CD14-positive monocyte (primary cell): ENCODE measurements at regions not wholly inside any gene's neighbourhood (a gene's known extent, or its start where the extent isn't known, plus 50 kb on each side); places are given as distances from the start of the nearest gene placed in this dataset.

Experiments used
- DNase-seq, 3 donors: peaks; one replicate each; pipeline ENCODE4 v3.0.0-alpha.2; 2011 to 2022
- H2AFZ ChIP-seq: 2 replicates; pipeline ENCODE4 v1.6.0; 2012; ENCODE audit warnings: mild to moderate bottlenecking, low read depth, low read length, inconsistent platforms; ENCODE audit not compliant: insufficient read depth, poor library complexity, severe bottlenecking
- H3K27ac ChIP-seq, 2 donors: 1 replicate in 1 of 2; 2 replicates in 1 of 2; pipeline ENCODE4 v1.5.1; 2012 to 2013; ENCODE audit warnings: low read length in 2 of 2, control low read depth in 1 of 2, inconsistent platforms in 1 of 2, low read depth in 1 of 2, mild to moderate bottlenecking in 1 of 2
- H3K27me3 ChIP-seq, 2 donors: one replicate each; pipeline versions ENCODE4 v1.6.0 to v1.6.1; 2011 to 2013; ENCODE audit warnings: low read length in 2 of 2; ENCODE audit not compliant: control insufficient read depth in 2 of 2, insufficient read depth in 2 of 2
- H3K36me3 ChIP-seq, 2 donors: replicated peaks in 1 of 2; 1 replicate in 1 of 2; 2 replicates in 1 of 2; pipeline versions ENCODE4 v1.5.1 to v1.6.1; 2012 to 2013; ENCODE audit warnings: low read length in 2 of 2, control low read depth in 1 of 2, inconsistent platforms in 1 of 2, mild to moderate bottlenecking in 1 of 2; ENCODE audit not compliant: insufficient read depth in 2 of 2, control insufficient read depth in 1 of 2
- H3K4me1 ChIP-seq, 2 donors: 1 replicate in 1 of 2; 2 replicates in 1 of 2; pipeline versions ENCODE4 v1.5.1 to v1.6.1; 2012 to 2013; ENCODE audit warnings: low read length in 2 of 2, control low read depth in 1 of 2, inconsistent platforms in 1 of 2, mild to moderate bottlenecking in 1 of 2, moderate library complexity in 1 of 2; ENCODE audit not compliant: insufficient read depth in 2 of 2, control insufficient read depth in 1 of 2
- H3K4me2 ChIP-seq: replicated peaks from 2 replicates; pipeline ENCODE3; 2012; ENCODE audit warnings: low read length, moderate library complexity, mild to moderate bottlenecking; ENCODE audit not compliant: poor library complexity, severe bottlenecking; ENCODE audit errors: extremely low read depth
- H3K4me3 ChIP-seq, 3 experiments: fragments of 200-600 bp in 1 of 3; sonication (generic) in 1 of 3; replicated peaks in 1 of 3; 1 replicate in 2 of 3; 2 replicates in 1 of 3; pipeline ENCODE4 v1.5.1; 2011 to 2013; ENCODE audit warnings: low read length in 3 of 3, mild to moderate bottlenecking in 3 of 3, control low read depth in 2 of 3, low read depth in 2 of 3, inconsistent platforms in 1 of 3, moderate library complexity in 1 of 3
- H3K79me2 ChIP-seq: 2 replicates; pipeline ENCODE4 v1.6.0; 2012; ENCODE audit warnings: mild to moderate bottlenecking, control low read depth, inconsistent platforms, low read length, moderate library complexity; ENCODE audit not compliant: insufficient read depth
- H3K9ac ChIP-seq: 2 replicates; pipeline ENCODE4 v1.6.0; 2017; ENCODE audit warnings: low read length, mild to moderate bottlenecking; ENCODE audit not compliant: insufficient read depth, poor library complexity, severe bottlenecking
- H3K9me3 ChIP-seq, 2 donors: replicated peaks in 1 of 2; 1 replicate in 1 of 2; 2 replicates in 1 of 2; pipeline versions ENCODE4 v1.5.1 to v1.6.1; 2012 to 2013; ENCODE audit warnings: low read length in 2 of 2, control low read depth in 1 of 2; ENCODE audit not compliant: control insufficient read depth in 1 of 2, insufficient read depth in 1 of 2
- H4K20me1 ChIP-seq: 2 replicates; pipeline ENCODE4 v1.6.0; 2012; ENCODE audit warnings: mild to moderate bottlenecking, low read length, control low read depth, moderate library complexity; ENCODE audit not compliant: insufficient read depth
- H3K27ac Mint-ChIP-seq, 7 donors: one replicate each; pipeline ENCODE4 v1.8.0; 2020; ENCODE audit warnings: mild to moderate bottlenecking in 7 of 7, mixed read lengths in 7 of 7, moderate library complexity in 6 of 7, inconsistent platforms in 2 of 7
- H3K27me3 Mint-ChIP-seq, 3 donors: one replicate each; pipeline ENCODE4 v1.8.0; 2021 to 2022; ENCODE audit warnings: low read depth in 3 of 3, mild to moderate bottlenecking in 3 of 3, mixed read lengths in 3 of 3, moderate library complexity in 3 of 3, inconsistent platforms in 1 of 3
- H3K36me3 Mint-ChIP-seq, 2 donors: one replicate each; pipeline ENCODE4 v1.8.0; 2020; ENCODE audit warnings: mixed read lengths in 2 of 2, inconsistent platforms in 1 of 2, mild to moderate bottlenecking in 1 of 2
- H3K4me1 Mint-ChIP-seq: one replicate; pipeline ENCODE4 v1.8.0; 2020; ENCODE audit warnings: mild to moderate bottlenecking, mixed read lengths
- H3K4me3 Mint-ChIP-seq, 2 donors: one replicate each; pipeline ENCODE4 v1.8.0; 2020; ENCODE audit warnings: mild to moderate bottlenecking in 2 of 2, mixed read lengths in 2 of 2, moderate library complexity in 1 of 2
- H3K9me3 Mint-ChIP-seq, 7 donors: one replicate each; pipeline ENCODE4 v1.8.0; 2020 to 2022; ENCODE audit warnings: mixed read lengths in 7 of 7, mild to moderate bottlenecking in 6 of 7, moderate library complexity in 6 of 7, inconsistent platforms in 2 of 7
- CTCF ChIP-seq: fragments of 200-600 bp; IDR thresholded peaks from one replicate; pipeline ENCODE4 v1.8.0; 2022; ENCODE audit warnings: antibody characterized with exemption, mild to moderate bottlenecking
- WGBS: methylation state at CpG from one replicate; pipeline ENCODE4 v1.1.5; 2013; ENCODE audit warnings: missing lambda C conversion rate; ENCODE audit not compliant: insufficient coverage; 5-methylcytosine and 5-hydroxymethylcytosine counted together
- intact Hi-C, 2 donors: fragments of 100-400 bp; cut with micrococcal nuclease; formaldehyde crosslinking; loops; one replicate each; pipeline versions ENCODE4 v1.15.0 to v1.15.1; 2023

- Mint-ChIP-seq H3K4me1 (peaks cover 16% of the 10 kb centered on the region), H3K36me3 (no peaks in the 10 kb centered on the region), H3K4me3 (no peak overlapping the region), H3K27ac (peak overlapping the region in 1 of 7 donors; percentile 22), H3K9me3 (peaks cover 0 to 2% (median 0%) of the 10 kb centered on the region in 7 donors), H3K27me3 (no peaks in the 10 kb centered on the region)
- DNase-seq, result no peak
- no peaks in the 10 kb centered on the region for H3K79me2 ChIP-seq
- no peak overlapping the region for H3K27ac ChIP-seq
- WGBS, result no CpG with 5 or more reads among the region's 4 CpGs
- H3K9ac ChIP-seq, result no peak overlapping the region
- no peak overlapping the region for H3K4me2 ChIP-seq
- intact Hi-C loops, result no loop called here
- H3K36me3 ChIP-seq, result no peaks in the 10 kb centered on the region
- H2AFZ ChIP-seq, result peak overlapping the region; percentile 54
- no peaks in the 10 kb centered on the region for H3K9me3 ChIP-seq
- H3K4me3 ChIP-seq, result no peak overlapping the region
- no peaks in the 10 kb centered on the region for H4K20me1 ChIP-seq
- no peak for TF ChIP-seq CTCF
- H3K27me3 ChIP-seq, result no peaks in the 10 kb centered on the region
- peaks cover 5 to 8% of the 10 kb centered on the region in 2 donors for H3K4me1 ChIP-seq
Measured at GRCh38 chr1:199804526-199804925, 223.0 kb upstream of the NR5A2 start.

DNA sequence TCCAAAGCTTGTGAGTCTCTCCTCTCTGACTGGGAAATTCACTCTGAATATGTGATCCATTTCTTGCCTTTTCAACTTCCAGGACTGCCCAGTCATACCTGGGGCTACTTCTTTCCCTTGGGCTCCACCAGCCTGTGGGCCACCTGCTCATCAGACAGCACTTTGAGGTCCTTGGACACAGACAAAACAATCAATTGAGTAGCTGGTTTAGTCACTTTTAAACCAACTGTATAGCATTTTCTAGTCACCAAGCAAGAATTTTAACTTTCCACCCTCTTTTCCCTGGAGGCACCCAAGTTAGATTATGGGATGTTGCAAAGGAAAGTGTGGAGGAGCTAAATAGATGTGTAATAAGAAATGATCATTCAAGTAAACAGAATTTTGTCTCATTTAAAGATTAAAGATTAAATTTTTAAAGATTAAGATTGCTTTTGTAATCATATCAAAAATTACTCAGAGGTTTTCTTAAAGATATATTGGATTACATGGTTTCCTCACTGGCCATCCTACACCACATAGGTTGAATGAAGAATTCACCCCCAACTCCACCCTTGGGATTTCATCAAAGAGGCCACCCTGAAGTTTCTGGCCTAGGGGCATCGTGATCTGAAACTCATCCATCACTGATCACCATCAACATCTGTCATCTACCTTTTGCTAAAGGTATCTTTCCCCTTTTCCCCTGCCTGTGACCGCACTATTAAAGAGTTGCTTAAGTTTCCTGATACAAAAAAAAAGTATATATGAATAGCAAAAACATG is 219.2 kb upstream of the NR5A2 start:
- no peak overlapping the region for H3K27ac ChIP-seq
- H3K4me2 ChIP-seq, result no peak overlapping the region
- H3K4me1 ChIP-seq, result peaks cover 7 to 8% of the 10 kb centered on the region in 2 donors
- H3K27me3 ChIP-seq, result no peaks in the 10 kb centered on the region
- H3K27ac Mint-ChIP-seq, result no peak overlapping the region
- no peak for DNase-seq
- no peak overlapping the region for H3K4me3 ChIP-seq
- peaks cover 0 to 1% (median 0%) of the 10 kb centered on the region in 7 donors for H3K9me3 Mint-ChIP-seq
- H3K79me2 ChIP-seq, result no peaks in the 10 kb centered on the region
- no peak overlapping the region for H3K4me3 Mint-ChIP-seq
- no peak for TF ChIP-seq CTCF
- no peaks in the 10 kb centered on the region for H3K36me3 ChIP-seq
- H3K9me3 ChIP-seq, result no peaks in the 10 kb centered on the region
- peaks cover 12% of the 10 kb centered on the region for H3K4me1 Mint-ChIP-seq
- no peaks in the 10 kb centered on the region for H4K20me1 ChIP-seq
- no peak overlapping the region for H3K9ac ChIP-seq
- no CpG with 5 or more reads among the region's 2 CpGs for WGBS
- H3K36me3 Mint-ChIP-seq, result no peaks in the 10 kb centered on the region
- intact Hi-C loops, result no loop called here
- H3K27me3 Mint-ChIP-seq, result peaks cover 0 to 3% (median 0%) of the 10 kb centered on the region in 3 donors
- H2AFZ ChIP-seq, result no peak overlapping the region
